ENCODE measurements at regions not wholly inside any gene's neighbourhood (a gene's known extent, or its start where the extent isn't known, plus 50 kb on each side); places are given as distances from the start of the nearest gene placed in this dataset.

DNA sequence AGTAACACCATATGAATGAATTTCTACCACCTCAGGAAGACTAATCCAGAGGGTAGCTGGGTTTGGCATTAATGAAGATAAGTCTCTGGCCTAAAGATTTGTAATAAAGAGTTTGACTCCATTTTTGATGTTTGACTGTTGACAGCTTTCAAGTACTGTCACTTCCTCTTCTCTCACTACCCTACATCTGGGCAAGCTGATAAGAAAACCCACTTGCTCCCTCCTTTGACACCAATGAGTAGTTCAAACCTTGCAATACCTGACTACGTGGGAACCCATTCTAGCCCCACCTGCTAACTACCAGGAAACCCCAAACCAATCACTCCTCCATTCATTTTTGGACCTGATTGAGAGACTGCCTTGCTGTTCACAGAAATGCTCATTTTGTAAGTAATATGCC, 621.5 kb downstream of the TENT5A start:
- no peak overlapping the region for H3K4me2 ChIP-seq (ENCODE audit: low read length)
- no peaks in the 10 kb centered on the region for H4K20me1 ChIP-seq (ENCODE audit: insufficient read depth, low read length)
- POLR2A ChIA-PET: interaction anchor here (0.6 kb wide), 1 partner anchor 36 kb away, joined by 3 read pairs; no protein-coding TSS in a partner anchor
- no peak overlapping the region for H2AFZ ChIP-seq (ENCODE audit: low read length)
- no peak overlapping the region for H3K4me3 ChIP-seq (ENCODE audit: low read depth, low read length, poor library complexity, severe bottlenecking)
- no peaks in the 10 kb centered on the region for H3K79me2 ChIP-seq (ENCODE audit: insufficient read depth, low read depth, low read length)
- H3K9me3 ChIP-seq (ENCODE audit: low read length): no peaks in the 10 kb centered on the region
- CTCF ChIA-PET (ENCODE audit: unreplicated experiment): no interaction called here
- intact Hi-C loops (cut with micrococcal nuclease; ENCODE audit: unreplicated experiment): no loop called here
- H3K36me3 ChIP-seq (ENCODE audit: insufficient read depth, low read length): no peaks in the 10 kb centered on the region
- no peaks in the 10 kb centered on the region for H3K4me1 ChIP-seq (ENCODE audit: insufficient read depth, low read length, poor library complexity, severe bottlenecking)
- BruUV-seq (replicated peaks): no TSS peak
- no peak overlapping the region for H3K27ac ChIP-seq (ENCODE audit: low read depth, low read length, poor library complexity, severe bottlenecking)
- H3K9me2 ChIP-seq (ENCODE audit: insufficient read depth, low read length): no peaks in the 10 kb centered on the region
- no peak for TF ChIP-seq CTCF (conservative IDR thresholded peaks at IDR 0.05; ENCODE audit: low read length)
- TF ChIP-seq EZH2phosphoT487 (IDR thresholded peaks at IDR 0.05; ENCODE audit: borderline replicate concordance, low read depth, low read length): no peak
- no peak for DNase-seq (ENCODE audit: low spot score)

DNA sequence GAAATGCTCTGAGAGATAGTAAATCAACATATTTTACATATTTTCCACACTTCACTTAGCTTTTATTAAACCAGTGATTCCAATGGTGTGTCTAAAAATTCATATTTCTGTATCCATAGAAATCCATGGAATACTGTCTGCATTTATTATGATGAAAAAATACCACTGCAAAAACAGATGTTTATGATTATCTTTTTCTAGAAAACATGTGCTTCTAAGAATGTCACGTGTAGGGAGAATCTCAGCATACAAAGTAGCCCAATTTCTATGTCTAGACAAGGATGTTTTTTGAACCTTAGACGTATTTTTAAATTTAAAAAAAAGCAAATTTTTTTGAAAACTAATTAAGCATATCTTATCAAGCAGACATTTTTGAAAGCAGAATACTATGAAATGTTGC, 622.4 kb downstream of the TENT5A start:
- CTCF ChIA-PET (ENCODE audit: unreplicated experiment): no interaction called here
- intact Hi-C loops (cut with micrococcal nuclease; ENCODE audit: unreplicated experiment): no loop called here
- POLR2A ChIA-PET: no interaction called here
- Histone ChIP-seq H3K9me3 (ENCODE audit: low read length) (no peaks in the 10 kb centered on the region), H3K4me2 (ENCODE audit: low read length) (no peak overlapping the region), H2AFZ (ENCODE audit: low read length) (no peak overlapping the region), H3K9me2 (ENCODE audit: insufficient read depth, low read length) (no peaks in the 10 kb centered on the region), H3K36me3 (ENCODE audit: insufficient read depth, low read length) (no peaks in the 10 kb centered on the region), H3K4me1 (ENCODE audit: insufficient read depth, low read length, poor library complexity, severe bottlenecking) (no peaks in the 10 kb centered on the region), H3K4me3 (ENCODE audit: low read depth, low read length, poor library complexity, severe bottlenecking) (no peak overlapping the region), H3K79me2 (ENCODE audit: insufficient read depth, low read depth, low read length) (no peaks in the 10 kb centered on the region), H4K20me1 (ENCODE audit: insufficient read depth, low read length) (no peaks in the 10 kb centered on the region), H3K27ac (ENCODE audit: low read depth, low read length, poor library complexity, severe bottlenecking) (no peak overlapping the region)
- TF ChIP-seq EZH2phosphoT487 (IDR thresholded peaks at IDR 0.05; ENCODE audit: borderline replicate concordance, low read depth, low read length) (no peak), CTCF (conservative IDR thresholded peaks at IDR 0.05; ENCODE audit: low read length) (no peak)
- no TSS peak for BruUV-seq (replicated peaks)
- no peak for DNase-seq (ENCODE audit: low spot score)

GRCh38 chr6:81128671-81129070, 623.8 kb downstream of the TENT5A start:
- no TSS peak for BruUV-seq (replicated peaks)
- Histone ChIP-seq H3K4me3 (ENCODE audit: low read depth, low read length, poor library complexity, severe bottlenecking) (no peak overlapping the region), H3K27ac (ENCODE audit: low read depth, low read length, poor library complexity, severe bottlenecking) (no peak overlapping the region), H3K79me2 (ENCODE audit: insufficient read depth, low read depth, low read length) (no peaks in the 10 kb centered on the region), H3K9me2 (ENCODE audit: insufficient read depth, low read length) (no peaks in the 10 kb centered on the region), H3K9me3 (ENCODE audit: low read length) (no peaks in the 10 kb centered on the region), H3K4me2 (ENCODE audit: low read length) (no peak overlapping the region), H2AFZ (ENCODE audit: low read length) (no peak overlapping the region), H4K20me1 (ENCODE audit: insufficient read depth, low read length) (no peaks in the 10 kb centered on the region), H3K36me3 (ENCODE audit: insufficient read depth, low read length) (no peaks in the 10 kb centered on the region), H3K4me1 (ENCODE audit: insufficient read depth, low read length, poor library complexity, severe bottlenecking) (no peaks in the 10 kb centered on the region)
- ChIA-PET POLR2A (no interaction called here), CTCF (ENCODE audit: unreplicated experiment) (no interaction called here)
- TF ChIP-seq CTCF (conservative IDR thresholded peaks at IDR 0.05; ENCODE audit: low read length) (no peak), EZH2phosphoT487 (IDR thresholded peaks at IDR 0.05; ENCODE audit: borderline replicate concordance, low read depth, low read length) (no peak)
- intact Hi-C loops (cut with micrococcal nuclease; ENCODE audit: unreplicated experiment): no loop called here
- no peak for DNase-seq (ENCODE audit: low spot score)
